Cardiac muscle cell (in vitro differentiated cells and primary cell): ENCODE measurements at regions not wholly inside any gene's neighbourhood (a gene's known extent, or its start where the extent isn't known, plus 50 kb on each side); places are given as distances from the start of the nearest gene placed in this dataset.
A peak's percentile ranks its signal among the peaks of the same experiment; 100 is the strongest.

Experiments
- DNase-seq, 2 donors: peaks; one replicate each; pipeline versions ENCODE4 v3.0.0 to v3.0.0-alpha.2; 2010 to 2017; ENCODE audit warnings: low read depth in 1 of 2, low spot score in 1 of 2
- H3K27ac ChIP-seq: fragments of 200-600 bp; sonication (generic); 2 replicates; pipeline ENCODE4 v1.5.1; 2016
- H3K27me3 ChIP-seq: fragments of 200-600 bp; sonication (generic); 2 replicates; pipeline ENCODE4 v1.6.0; 2016; ENCODE audit warnings: control low read depth
- H3K36me3 ChIP-seq: fragments of 200-600 bp; sonication (generic); 2 replicates; pipeline ENCODE4 v1.5.1; 2016; ENCODE audit warnings: control low read depth
- H3K4me1 ChIP-seq: fragments of 200-600 bp; sonication (generic); 2 replicates; pipeline ENCODE4 v1.8.1; 2017; ENCODE audit warnings: low read depth, mild to moderate bottlenecking, mixed run types
- H3K4me3 ChIP-seq: fragments of 200-600 bp; sonication (generic); 2 replicates; pipeline ENCODE4 v1.5.1; 2016; ENCODE audit warnings: mild to moderate bottlenecking
- H3K9me3 ChIP-seq: fragments of 200-600 bp; sonication (generic); 2 replicates; pipeline ENCODE4 v1.5.1; 2017; ENCODE audit warnings: low read depth, mild to moderate bottlenecking, control low read depth
- TF ChIP-seq, protein P1 (sequence below): IDR thresholded peaks from 2 replicates; pipeline ENCODE4 v1.5.1; 2012; ENCODE audit warnings: low read depth, mild to moderate bottlenecking, low read length

DNA sequence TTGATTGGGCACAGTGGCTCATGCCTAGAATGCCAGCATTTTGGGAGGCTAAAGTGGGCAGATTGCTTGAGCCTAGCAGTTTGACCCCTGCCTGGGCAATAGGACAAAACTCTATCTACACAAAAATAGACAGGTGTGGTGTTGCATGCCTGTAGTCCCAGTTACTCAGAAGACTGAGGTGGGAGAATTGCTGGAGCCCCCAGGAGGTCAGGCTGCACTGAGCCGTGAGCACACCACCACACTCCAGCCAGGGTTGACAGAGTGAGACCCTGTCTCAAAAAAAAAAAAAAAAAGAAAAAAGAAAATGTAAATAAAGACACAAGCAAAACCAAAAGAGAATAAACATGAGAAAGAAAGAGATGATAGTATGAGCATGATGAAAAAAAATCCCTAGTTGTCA is 802.4 kb upstream of the ANO3 start:
- TF ChIP-seq, protein P1, sequence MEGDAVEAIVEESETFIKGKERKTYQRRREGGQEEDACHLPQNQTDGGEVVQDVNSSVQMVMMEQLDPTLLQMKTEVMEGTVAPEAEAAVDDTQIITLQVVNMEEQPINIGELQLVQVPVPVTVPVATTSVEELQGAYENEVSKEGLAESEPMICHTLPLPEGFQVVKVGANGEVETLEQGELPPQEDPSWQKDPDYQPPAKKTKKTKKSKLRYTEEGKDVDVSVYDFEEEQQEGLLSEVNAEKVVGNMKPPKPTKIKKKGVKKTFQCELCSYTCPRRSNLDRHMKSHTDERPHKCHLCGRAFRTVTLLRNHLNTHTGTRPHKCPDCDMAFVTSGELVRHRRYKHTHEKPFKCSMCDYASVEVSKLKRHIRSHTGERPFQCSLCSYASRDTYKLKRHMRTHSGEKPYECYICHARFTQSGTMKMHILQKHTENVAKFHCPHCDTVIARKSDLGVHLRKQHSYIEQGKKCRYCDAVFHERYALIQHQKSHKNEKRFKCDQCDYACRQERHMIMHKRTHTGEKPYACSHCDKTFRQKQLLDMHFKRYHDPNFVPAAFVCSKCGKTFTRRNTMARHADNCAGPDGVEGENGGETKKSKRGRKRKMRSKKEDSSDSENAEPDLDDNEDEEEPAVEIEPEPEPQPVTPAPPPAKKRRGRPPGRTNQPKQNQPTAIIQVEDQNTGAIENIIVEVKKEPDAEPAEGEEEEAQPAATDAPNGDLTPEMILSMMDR, result no peak
- no peaks in the 10 kb centered on the region for H3K4me1 ChIP-seq
- no peaks in the 10 kb centered on the region for H3K36me3 ChIP-seq
- no peak for DNase-seq
- H3K27me3 ChIP-seq, result no peaks in the 10 kb centered on the region
- no peaks in the 10 kb centered on the region for H3K9me3 ChIP-seq
- no peak overlapping the region for H3K4me3 ChIP-seq
- no peak overlapping the region for H3K27ac ChIP-seq

- TF ChIP-seq, protein P1, result no peak
- Histone ChIP-seq H3K27ac (no peak overlapping the region), H3K9me3 (no peaks in the 10 kb centered on the region), H3K27me3 (no peaks in the 10 kb centered on the region), H3K36me3 (no peaks in the 10 kb centered on the region), H3K4me3 (no peak overlapping the region), H3K4me1 (no peaks in the 10 kb centered on the region)
- DNase-seq, result peak in 1 of 2 donors; percentile 61
These were observed 796.3 kb upstream of the ANO3 start for GRCh38 chr11:25535467-25536272.

DNA sequence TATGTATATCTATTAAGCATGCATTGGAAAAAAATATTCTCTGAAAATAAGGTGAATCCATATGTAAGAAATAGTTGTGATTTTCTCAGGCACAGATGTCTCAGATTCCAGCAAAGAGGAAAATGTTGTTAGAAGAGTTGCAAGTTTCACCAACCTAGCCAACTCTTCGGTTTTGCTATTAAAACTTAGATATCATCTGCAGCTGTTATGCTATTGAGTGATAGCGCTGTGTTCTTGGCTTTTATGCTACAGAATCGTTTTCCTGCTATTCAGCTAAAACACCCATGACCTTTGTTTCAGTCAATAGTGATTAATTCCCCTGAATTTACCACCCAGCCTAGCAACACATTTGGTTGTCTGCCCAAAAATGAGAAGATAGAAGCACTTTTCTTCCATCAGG is 795.6 kb upstream of the ANO3 start:
- Histone ChIP-seq H3K27ac (no peak overlapping the region), H3K9me3 (no peaks in the 10 kb centered on the region), H3K36me3 (no peaks in the 10 kb centered on the region), H3K27me3 (no peaks in the 10 kb centered on the region), H3K4me1 (no peaks in the 10 kb centered on the region), H3K4me3 (no peak overlapping the region)
- no peak for DNase-seq
- TF ChIP-seq, protein P1, result no peak

GRCh38 chr11:25537393-25537792 is 794.5 kb upstream of the ANO3 start:
- Histone ChIP-seq H3K27me3 (no peaks in the 10 kb centered on the region), H3K9me3 (no peaks in the 10 kb centered on the region), H3K27ac (no peak overlapping the region), H3K4me1 (no peaks in the 10 kb centered on the region), H3K4me3 (no peak overlapping the region), H3K36me3 (no peaks in the 10 kb centered on the region)
- no peak for DNase-seq
- TF ChIP-seq, protein P1, result no peak

GRCh38 chr11:25547292-25547691 is 784.6 kb upstream of the ANO3 start:
- H3K9me3 ChIP-seq, result no peaks in the 10 kb centered on the region
- H3K4me1 ChIP-seq, result no peaks in the 10 kb centered on the region
- no peak overlapping the region for H3K4me3 ChIP-seq
- no peak for DNase-seq
- no peak overlapping the region for H3K27ac ChIP-seq
- no peaks in the 10 kb centered on the region for H3K27me3 ChIP-seq
- no peaks in the 10 kb centered on the region for H3K36me3 ChIP-seq
- TF ChIP-seq, protein P1, result no peak
